Karpas-422 (cell line): ENCODE measurements at regions not wholly inside any gene's neighbourhood (a gene's known extent, or its start where the extent isn't known, plus 50 kb on each side); places are given as distances from the start of the nearest gene placed in this dataset.

Experiments
- DNase-seq: peaks from one replicate; pipeline ENCODE4 v3.0.0-alpha.2; 2015
- H2AFZ ChIP-seq: fragments of 200-600 bp; sonication (generic); 2 replicates; pipeline ENCODE4 v1.6.1; 2014; ENCODE audit warnings: antibody characterized with exemption, low read length, mixed read lengths
- H3K27ac ChIP-seq: fragments of 200-600 bp; sonication (generic); 2 replicates; pipeline ENCODE4 v1.5.1; 2014; ENCODE audit warnings: mild to moderate bottlenecking, low read length, moderate library complexity
- H3K27me3 ChIP-seq: fragments of 200-600 bp; sonication (generic); 2 replicates; pipeline ENCODE4 v1.6.1; 2014; ENCODE audit warnings: low read length, mixed read lengths
- H3K36me3 ChIP-seq: fragments of 200-600 bp; sonication (generic); 2 replicates; pipeline ENCODE4 v1.6.1; 2014; ENCODE audit warnings: low read length, mixed read lengths; ENCODE audit not compliant: insufficient read depth
- H3K4me1 ChIP-seq: fragments of 200-600 bp; sonication (generic); 2 replicates; pipeline ENCODE4 v1.6.1; 2014; ENCODE audit warnings: mild to moderate bottlenecking, low read length, mixed read lengths
- H3K4me2 ChIP-seq: fragments of 200-600 bp; sonication (generic); 2 replicates; pipeline ENCODE4 v1.6.1; 2014; ENCODE audit warnings: low read length, low read depth, mild to moderate bottlenecking; ENCODE audit not compliant: poor library complexity, severe bottlenecking
- H3K4me3 ChIP-seq: fragments of 200-600 bp; sonication (generic); 2 replicates; pipeline ENCODE4 v1.5.1; 2014; ENCODE audit warnings: mild to moderate bottlenecking, antibody characterized with exemption, low read length, mixed read lengths
- H3K79me2 ChIP-seq: fragments of 200-600 bp; sonication (generic); 2 replicates; pipeline ENCODE4 v1.6.1; 2014; ENCODE audit warnings: mild to moderate bottlenecking, low read length, mixed read lengths
- H3K9ac ChIP-seq: fragments of 200-600 bp; sonication (generic); 2 replicates; pipeline ENCODE4 v1.6.0; 2014; ENCODE audit warnings: low read length
- H3K9me2 ChIP-seq: fragments of 200-600 bp; sonication (generic), shearing (Covaris generic); replicated peaks from 2 replicates; pipeline ENCODE4 v1.6.0; 2014; ENCODE audit warnings: mild to moderate bottlenecking, low read length, moderate library complexity; ENCODE audit not compliant: insufficient read depth
- H3K9me3 ChIP-seq: fragments of 300-700, 200-600 bp; sonication (generic); 2 replicates; pipeline ENCODE4 v1.6.1; 2014; ENCODE audit warnings: low read length, mixed read lengths
- H4K20me1 ChIP-seq: fragments of 200-600 bp; sonication (generic); 2 replicates; pipeline ENCODE4 v1.6.1; 2014; ENCODE audit warnings: mild to moderate bottlenecking, antibody characterized with exemption, low read length, low read depth; ENCODE audit not compliant: insufficient read depth

- no peak for DNase-seq
- Histone ChIP-seq H2AFZ (no peak overlapping the region), H3K36me3 (no peaks in the 10 kb centered on the region), H3K4me3 (no peak overlapping the region), H3K9me3 (no peaks in the 10 kb centered on the region), H3K4me2 (no peak overlapping the region), H4K20me1 (no peaks in the 10 kb centered on the region), H3K27ac (no peak overlapping the region), H3K79me2 (no peaks in the 10 kb centered on the region), H3K4me1 (peaks cover 34% of the 10 kb centered on the region), H3K9me2 (no peaks in the 10 kb centered on the region), H3K9ac (no peak overlapping the region), H3K27me3 (0 out of 2 replicates have a peak, but pooled peaks cover 3% of the 10 kb centered on the region)
Measured at GRCh38 chr3:34256791-34257190, 458.4 kb downstream of the PDCD6IP start.

- Histone ChIP-seq H3K27me3 (0 out of 2 replicates have a peak, but pooled peaks cover 3% of the 10 kb centered on the region), H3K9ac (no peak overlapping the region), H4K20me1 (no peaks in the 10 kb centered on the region), H3K4me2 (no peak overlapping the region), H3K9me2 (no peaks in the 10 kb centered on the region), H3K9me3 (no peaks in the 10 kb centered on the region), H3K27ac (no peak overlapping the region), H2AFZ (no peak overlapping the region), H3K4me3 (no peak overlapping the region), H3K4me1 (peaks cover 50% of the 10 kb centered on the region), H3K79me2 (no peaks in the 10 kb centered on the region), H3K36me3 (no peaks in the 10 kb centered on the region)
- DNase-seq, result no peak
Measured at GRCh38 chr3:34258271-34258998, 460.0 kb downstream of the PDCD6IP start.

- H3K4me2 ChIP-seq, result no peak overlapping the region
- H3K4me1 ChIP-seq, result peaks cover 53% of the 10 kb centered on the region
- H4K20me1 ChIP-seq, result no peaks in the 10 kb centered on the region
- H3K36me3 ChIP-seq, result no peaks in the 10 kb centered on the region
- peak; percentile 74 for DNase-seq
- no peak overlapping the region for H3K4me3 ChIP-seq
- no peak overlapping the region for H3K9ac ChIP-seq
- no peaks in the 10 kb centered on the region for H3K79me2 ChIP-seq
- H3K9me2 ChIP-seq, result no peaks in the 10 kb centered on the region
- no peaks in the 10 kb centered on the region for H3K9me3 ChIP-seq
- H2AFZ ChIP-seq, result no peak overlapping the region
- H3K27ac ChIP-seq, result no peak overlapping the region
- H3K27me3 ChIP-seq, result 0 out of 2 replicates have a peak, but pooled peaks cover 3% of the 10 kb centered on the region
Measured at GRCh38 chr3:34260271-34261000, 462.0 kb downstream of the PDCD6IP start.

- H3K4me1 ChIP-seq, result peaks cover 52% of the 10 kb centered on the region
- H4K20me1 ChIP-seq, result no peaks in the 10 kb centered on the region
- no peaks in the 10 kb centered on the region for H3K9me2 ChIP-seq
- H3K9me3 ChIP-seq, result no peaks in the 10 kb centered on the region
- no peak overlapping the region for H3K4me3 ChIP-seq
- H3K27me3 ChIP-seq, result 0 out of 2 replicates have a peak, but pooled peaks cover 3% of the 10 kb centered on the region
- H3K4me2 ChIP-seq, result no peak overlapping the region
- DNase-seq, result no peak
- no peak overlapping the region for H2AFZ ChIP-seq
- no peaks in the 10 kb centered on the region for H3K36me3 ChIP-seq
- no peak overlapping the region for H3K9ac ChIP-seq
- H3K79me2 ChIP-seq, result no peaks in the 10 kb centered on the region
- H3K27ac ChIP-seq, result no peak overlapping the region
Measured at GRCh38 chr3:34261001-34261385, 462.6 kb downstream of the PDCD6IP start.

- no peaks in the 10 kb centered on the region for H3K79me2 ChIP-seq
Measured at GRCh38 chr3:34263101-34263621, 464.7 kb downstream of the PDCD6IP start.

GRCh38 chr3:34264337-34265041 is 466.1 kb downstream of the PDCD6IP start:
- H3K36me3 ChIP-seq, result no peaks in the 10 kb centered on the region
- H3K79me2 ChIP-seq, result no peaks in the 10 kb centered on the region
- H3K9ac ChIP-seq, result no peak overlapping the region
- H3K27me3 ChIP-seq, result no peaks in the 10 kb centered on the region
- H4K20me1 ChIP-seq, result no peaks in the 10 kb centered on the region
- DNase-seq, result no peak
- H3K4me1 ChIP-seq, result peaks cover 47% of the 10 kb centered on the region
- H2AFZ ChIP-seq, result no peak overlapping the region
- H3K9me2 ChIP-seq, result no peaks in the 10 kb centered on the region
- H3K9me3 ChIP-seq, result no peaks in the 10 kb centered on the region
- H3K4me2 ChIP-seq, result no peak overlapping the region
- no peak overlapping the region for H3K27ac ChIP-seq
- no peak overlapping the region for H3K4me3 ChIP-seq

More at GRCh38 chr3:34263101-34263621, 464.7 kb downstream of the PDCD6IP start:
- Histone ChIP-seq H3K36me3 (no peaks in the 10 kb centered on the region), H2AFZ (no peak overlapping the region), H3K9ac (no peak overlapping the region), H3K27ac (no peak overlapping the region), H3K27me3 (no peaks in the 10 kb centered on the region), H3K9me3 (no peaks in the 10 kb centered on the region), H3K4me2 (no peak overlapping the region), H3K4me3 (no peak overlapping the region), H4K20me1 (no peaks in the 10 kb centered on the region), H3K9me2 (no peaks in the 10 kb centered on the region), H3K4me1 (peaks cover 47% of the 10 kb centered on the region)
- DNase-seq, result no peak

- no peak for DNase-seq
- Histone ChIP-seq H3K79me2 (no peaks in the 10 kb centered on the region), H3K9me2 (no peaks in the 10 kb centered on the region), H3K4me3 (no peak overlapping the region), H3K9me3 (no peaks in the 10 kb centered on the region), H3K27me3 (no peaks in the 10 kb centered on the region), H3K27ac (no peak overlapping the region), H2AFZ (no peak overlapping the region), H3K4me2 (no peak overlapping the region), H3K36me3 (no peaks in the 10 kb centered on the region), H3K4me1 (peaks cover 26% of the 10 kb centered on the region), H4K20me1 (no peaks in the 10 kb centered on the region), H3K9ac (no peak overlapping the region)
Measured at GRCh38 chr3:34267088-34267487, 468.7 kb downstream of the PDCD6IP start.
